NCI-H2227 treated with DMSO at 0.1 percent for 48 hours (cell line): ENCODE measurements at regions not wholly inside any gene's neighbourhood (a gene's known extent, or its start where the extent isn't known, plus 50 kb on each side); places are given as distances from the start of the nearest gene placed in this dataset.
"Not testable (repeated sequence)": the region's sequence is repeated elsewhere in the genome, so short reads cannot be mapped to it uniquely, and the experiment has no call there.

ENCODE experiments used
- DNase-seq: peaks from one replicate; lab custom pipeline; 2025; lab: John Stamatoyannopoulos, UW

GRCh38 chr4:162943263-162943662 is 223.4 kb downstream of the NAF1 start:
- no peak for DNase-seq

GRCh38 chr4:162938738-162939485 is 227.8 kb downstream of the NAF1 start:
- no peak for DNase-seq

DNA sequence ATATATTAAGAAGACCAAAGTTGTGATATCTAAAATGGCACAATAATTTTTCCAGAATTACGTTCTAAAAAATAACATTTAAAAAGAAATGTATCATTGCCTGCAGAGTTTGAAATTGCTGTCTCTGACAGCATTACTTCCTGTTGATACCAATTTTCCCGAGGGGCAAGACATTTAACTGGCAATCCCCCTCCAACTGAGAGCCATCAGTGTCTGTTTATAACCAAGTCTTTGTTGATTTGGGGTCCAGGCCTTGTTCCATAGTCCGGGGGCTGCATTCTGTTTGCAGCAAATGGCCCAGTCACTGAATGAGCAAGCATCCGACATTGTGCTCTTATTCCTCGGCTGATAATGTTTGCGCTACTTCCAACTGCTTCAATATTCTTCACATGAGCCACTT is 231.5 kb downstream of the NAF1 start:
- DNase-seq, result no peak

GRCh38 chr4:162931286-162931685 is 235.4 kb downstream of the NAF1 start:
- no peak for DNase-seq

GRCh38 chr4:162921178-162921785 is 245.4 kb downstream of the NAF1 start:
- DNase-seq, result no peak

DNA sequence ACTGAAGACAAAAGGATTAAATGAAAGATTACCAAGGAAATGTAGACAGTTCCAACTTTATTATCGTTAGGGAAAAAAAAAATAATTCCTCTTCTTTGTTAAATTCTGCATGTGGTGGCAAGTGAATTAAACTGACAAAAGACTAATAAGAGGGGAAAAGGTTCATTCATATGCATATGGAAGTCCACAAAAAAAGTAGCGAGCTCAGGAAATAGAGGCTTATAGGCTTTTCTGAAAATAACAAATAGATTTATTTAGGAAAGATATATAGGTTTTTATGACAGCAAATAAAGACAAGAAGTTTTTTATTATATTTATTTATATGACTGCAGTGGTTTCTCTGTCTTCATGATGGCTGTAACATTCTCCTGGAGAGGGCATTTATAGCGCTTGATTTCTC is 246.0 kb downstream of the NAF1 start:
- no peak for DNase-seq

- DNase-seq, result no peak
These were observed 254.2 kb downstream of the NAF1 start for GRCh38 chr4:162912482-162912881.

DNA sequence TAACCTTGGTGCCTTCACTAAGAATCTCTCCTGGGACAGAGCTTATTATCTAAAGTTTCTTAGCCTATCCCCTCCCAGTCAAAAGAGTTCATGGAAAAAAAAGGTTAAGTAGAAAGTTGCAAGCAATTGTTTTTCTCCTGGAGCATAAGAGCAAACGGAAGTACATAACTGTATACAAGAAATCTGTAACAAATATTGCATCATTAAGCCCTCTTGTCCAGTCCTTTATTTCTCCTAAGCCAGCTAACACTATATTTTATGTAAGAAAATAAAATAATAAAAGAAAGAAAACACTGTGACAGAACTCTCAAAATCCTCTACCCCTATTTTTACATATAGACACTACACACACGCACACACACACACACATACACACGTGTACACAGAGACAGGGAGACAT is 255.3 kb downstream of the NAF1 start:
- no peak for DNase-seq

GRCh38 chr4:162909952-162910351 is 256.7 kb downstream of the NAF1 start:
- no peak for DNase-seq

DNA sequence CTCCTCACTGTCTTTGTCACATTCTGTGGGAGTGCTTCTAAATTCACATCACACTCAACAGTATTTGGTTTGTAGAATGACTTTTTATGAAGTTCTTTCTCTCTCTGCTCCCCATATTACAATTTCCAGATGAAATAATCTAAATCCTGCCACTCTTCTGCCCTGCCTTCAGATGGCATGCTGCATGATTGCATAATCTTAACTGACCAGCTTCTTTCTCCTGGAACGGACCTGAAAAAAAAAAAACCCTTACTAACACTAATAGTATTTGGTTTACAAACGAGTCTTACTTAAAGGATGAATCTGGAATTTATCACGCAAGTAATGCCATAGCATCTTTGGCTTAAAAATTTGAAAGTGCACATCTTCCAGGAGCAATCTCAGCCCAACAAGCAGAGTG is 272.3 kb downstream of the NAF1 start:
- no peak for DNase-seq

DNA sequence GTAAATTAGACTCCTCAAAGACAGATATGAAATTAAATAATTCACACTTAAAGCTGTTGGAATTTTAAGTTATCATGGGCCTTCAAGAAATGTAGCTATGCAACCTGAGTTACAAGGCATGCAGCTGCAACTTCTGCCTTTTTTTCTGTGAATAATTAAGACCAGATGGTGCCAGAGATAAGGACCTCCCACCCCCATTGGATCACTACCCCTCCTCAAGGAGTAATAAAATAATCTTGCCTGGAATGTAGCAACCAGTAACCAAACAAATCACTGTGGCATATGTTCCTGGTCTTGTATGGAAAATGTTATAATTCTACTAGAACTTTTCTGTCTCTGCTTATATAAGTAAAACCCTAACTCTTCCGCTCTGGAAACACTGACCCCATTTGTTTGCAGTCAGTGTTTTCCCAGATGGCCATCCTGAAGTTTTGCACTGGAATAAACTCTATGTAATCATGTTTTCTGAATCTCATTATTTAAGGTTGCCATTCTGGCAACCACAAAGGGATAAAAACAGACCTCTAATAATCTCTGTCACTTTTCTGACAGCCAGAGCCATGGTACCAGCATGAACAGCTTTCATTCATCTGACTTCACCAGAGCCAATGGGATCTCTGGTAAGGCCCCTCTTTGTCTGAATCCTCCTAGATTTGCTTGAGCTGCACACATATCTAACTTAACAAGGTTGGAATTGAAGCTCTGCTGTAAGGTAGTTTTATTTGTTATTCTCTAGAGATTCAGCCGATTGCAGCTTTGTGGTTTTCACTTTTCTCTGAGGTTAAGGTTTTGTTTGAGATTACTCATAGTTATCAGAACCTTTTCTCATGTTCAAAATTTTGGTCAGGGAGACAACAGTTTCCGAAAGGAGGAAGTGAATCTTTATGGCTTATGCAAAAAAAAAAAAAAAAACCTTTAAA is 274.6 kb downstream of the NAF1 start:
- DNase-seq, result no peak

- no peak for DNase-seq
These were observed 288.6 kb downstream of the NAF1 start for GRCh38 chr4:162878096-162878495.

GRCh38 chr4:162874748-162875147 is 291.9 kb downstream of the NAF1 start:
- DNase-seq, result no peak

- no peak for DNase-seq
These were observed 294.7 kb downstream of the NAF1 start for GRCh38 chr4:162871990-162872389.

- no peak for DNase-seq
These were observed 297.5 kb downstream of the NAF1 start for GRCh38 chr4:162869157-162869556.

- DNase-seq, result no peak
These were observed 300.1 kb downstream of the NAF1 start for GRCh38 chr4:162866565-162866964.

DNA sequence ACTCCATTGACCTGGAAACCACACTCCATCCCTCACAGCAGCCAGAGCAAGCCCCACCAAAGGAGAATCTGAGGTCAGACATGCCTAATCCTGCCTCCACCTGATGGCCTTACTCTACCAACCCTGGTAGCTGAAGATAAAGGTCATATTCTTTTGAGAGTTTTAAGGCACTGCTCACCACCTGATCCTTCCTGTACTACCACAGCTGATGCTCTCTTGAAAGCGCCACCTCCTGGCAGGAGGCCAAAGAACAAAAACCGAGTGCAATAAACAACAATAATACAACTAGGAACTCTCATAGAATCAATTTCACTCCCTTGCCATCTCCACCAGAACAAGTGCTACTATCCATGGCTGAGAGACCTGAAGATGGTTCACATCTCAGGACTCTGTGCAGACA is 301.6 kb downstream of the NAF1 start:
- DNase-seq, result no peak

- no peak for DNase-seq
These were observed 312.9 kb downstream of the NAF1 start for GRCh38 chr4:162853788-162854187.

GRCh38 chr4:162852642-162853041 is 314.0 kb downstream of the NAF1 start:
- no peak for DNase-seq

- not testable (repeated sequence) for DNase-seq
These were observed 315.4 kb downstream of the NAF1 start for GRCh38 chr4:162851241-162851758.

DNA sequence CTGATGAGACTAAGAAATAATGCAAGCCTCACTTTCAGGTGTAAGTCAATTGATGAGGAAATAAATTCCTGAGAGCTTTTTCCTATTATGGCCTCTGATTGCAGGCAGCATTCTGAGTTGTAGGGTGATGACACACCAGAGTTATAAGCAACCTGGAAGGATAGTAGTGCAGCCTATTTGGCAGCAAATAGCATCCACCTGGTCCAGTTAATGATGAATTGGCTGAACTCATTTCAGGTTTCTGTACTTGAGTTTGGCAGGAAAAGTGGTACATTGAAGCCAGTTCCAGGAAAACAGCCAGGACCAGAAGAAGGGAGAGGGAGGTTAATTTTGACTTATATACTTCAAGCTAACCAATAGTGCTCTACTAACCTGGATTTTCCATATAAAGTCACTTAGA is 316.8 kb downstream of the NAF1 start:
- DNase-seq, result no peak

DNA sequence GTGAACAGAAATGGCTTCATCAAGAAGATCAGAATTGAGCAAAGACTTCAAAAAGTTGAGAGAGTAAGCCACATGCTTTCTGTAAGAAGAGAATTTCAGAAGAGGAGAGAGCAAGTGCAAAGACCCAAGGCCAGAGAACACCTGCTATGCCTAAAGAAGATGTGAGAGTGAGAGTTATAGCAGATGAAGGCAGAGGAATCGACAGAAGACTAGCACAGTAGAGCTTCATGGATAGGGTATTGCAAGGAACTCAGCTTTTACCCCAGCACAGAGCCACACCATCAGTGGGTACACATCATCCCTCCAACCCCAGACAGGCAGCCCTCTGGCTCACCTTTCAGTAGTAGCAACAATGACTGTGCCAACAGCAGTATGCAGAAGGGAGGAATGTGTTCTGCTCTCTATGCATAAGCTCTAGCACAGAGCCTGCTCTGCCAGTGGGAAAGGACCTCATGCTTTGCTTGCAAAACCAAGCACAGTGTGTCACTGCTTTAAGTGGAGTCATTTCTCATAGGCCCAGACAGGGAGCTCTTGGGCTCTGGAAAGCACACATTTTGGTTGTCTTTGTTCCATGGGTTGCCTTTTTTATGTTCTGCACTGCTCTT is 318.6 kb downstream of the NAF1 start:
- no peak for DNase-seq
